ENCODE measurements at regions not wholly inside any gene's neighbourhood (a gene's known extent, or its start where the extent isn't known, plus 50 kb on each side); places are given as distances from the start of the nearest gene placed in this dataset.
"Not testable (repeated sequence)": the region's sequence is repeated elsewhere in the genome, so short reads cannot be mapped to it uniquely, and the experiment has no call there.

DNA sequence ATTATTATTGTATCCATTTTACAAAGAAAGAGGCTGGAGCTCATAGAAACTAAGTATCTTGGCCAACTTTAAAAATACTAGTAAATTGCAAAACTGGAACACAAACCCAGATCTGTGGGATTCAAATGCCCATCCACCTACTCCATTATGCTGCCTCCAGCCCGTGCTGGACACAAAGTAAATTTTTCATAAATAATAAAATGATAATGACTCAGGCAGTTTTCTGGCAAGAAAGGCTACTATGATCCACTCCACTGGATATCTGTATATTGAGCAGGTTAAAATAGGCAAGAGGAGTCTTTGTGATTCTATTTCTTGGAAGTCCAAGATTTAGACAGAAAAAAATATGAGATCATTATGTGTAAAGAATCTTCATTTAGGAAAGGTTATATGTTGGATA is 138.3 kb upstream of the DUSP10 start:
- no peak for DNase-seq (ENCODE audit: low spot score)

GRCh38 chr1:221878134-221878533 is 136.2 kb upstream of the DUSP10 start:
- no peak for DNase-seq (ENCODE audit: low spot score)

DNA sequence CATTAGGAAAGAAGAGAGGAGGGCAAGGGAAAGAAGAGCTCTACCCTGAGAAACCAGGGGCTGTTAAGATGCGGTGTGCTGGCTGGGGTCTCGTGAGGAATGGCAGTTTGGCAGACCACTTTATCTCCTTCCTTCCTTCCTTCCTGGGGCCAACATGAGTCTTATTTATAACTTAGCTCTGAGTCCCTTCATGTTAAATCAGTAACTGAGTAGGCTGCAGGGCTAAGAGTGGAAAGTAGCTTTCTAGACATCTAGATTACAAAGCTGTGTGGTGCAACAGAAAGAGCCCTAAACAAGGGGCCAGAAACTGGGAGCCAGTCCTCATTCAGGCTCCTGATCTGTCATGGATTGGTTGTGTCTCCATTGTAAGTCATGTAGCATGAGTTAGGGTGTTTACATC is 135.4 kb upstream of the DUSP10 start:
- no peak for DNase-seq (ENCODE audit: low spot score)

GRCh38 chr1:221875004-221875330 is 133.1 kb upstream of the DUSP10 start:
- DNase-seq (ENCODE audit: low spot score): no peak

DNA sequence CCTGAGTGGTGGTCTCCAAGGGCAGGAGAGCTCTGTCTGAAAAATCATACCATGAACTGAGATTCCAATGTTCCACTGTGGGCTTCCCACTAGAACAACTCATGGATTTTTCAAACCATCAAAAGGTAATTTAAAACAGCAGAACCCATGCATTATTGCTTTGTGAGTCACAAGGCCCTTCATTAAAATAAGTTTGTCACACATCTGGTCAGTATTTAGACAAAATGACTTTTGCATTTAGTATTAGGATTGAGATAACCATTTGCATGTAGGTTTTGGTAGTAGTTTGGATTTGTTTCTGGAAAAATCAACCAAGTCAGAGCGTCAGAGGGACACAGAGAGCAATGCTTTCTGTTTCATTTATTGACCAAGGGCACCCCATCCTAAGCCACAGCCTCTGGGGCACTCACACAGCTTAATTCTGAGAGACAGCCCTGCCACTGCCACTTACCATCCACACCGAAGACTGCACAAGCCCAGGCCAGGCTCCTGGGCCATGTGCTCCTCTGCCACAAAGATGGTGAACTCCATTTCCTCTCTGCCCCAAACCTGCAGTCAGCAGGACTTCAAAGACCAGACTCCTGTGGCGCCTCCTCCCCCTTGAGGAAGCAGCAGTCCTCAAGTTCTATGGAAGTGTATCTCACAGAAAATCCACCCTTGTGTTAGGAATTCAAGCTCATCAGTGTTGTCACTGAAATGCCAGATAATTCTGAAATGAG is 132.6 kb upstream of the DUSP10 start:
- no peak for DNase-seq (ENCODE audit: low spot score)

DNA sequence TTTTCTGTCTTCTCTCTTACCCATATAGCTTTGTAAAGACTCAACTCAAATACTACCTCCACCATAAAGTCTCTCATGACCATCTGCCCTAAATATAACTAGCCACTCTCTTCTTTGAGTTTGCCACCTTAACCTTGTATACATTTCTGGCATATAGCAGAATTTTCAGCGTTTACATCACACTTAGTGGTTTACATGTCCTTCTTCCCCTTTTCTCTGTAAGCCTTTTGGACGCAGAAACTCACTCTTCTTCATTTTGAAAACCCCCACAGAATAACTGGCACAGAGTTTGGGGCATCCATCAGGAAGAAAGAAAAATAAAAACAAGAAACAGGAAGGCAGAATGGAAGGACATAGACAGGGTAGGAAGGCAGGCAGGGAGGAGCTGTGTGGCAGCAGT is 131.8 kb upstream of the DUSP10 start:
- DNase-seq (ENCODE audit: low spot score): no peak

DNA sequence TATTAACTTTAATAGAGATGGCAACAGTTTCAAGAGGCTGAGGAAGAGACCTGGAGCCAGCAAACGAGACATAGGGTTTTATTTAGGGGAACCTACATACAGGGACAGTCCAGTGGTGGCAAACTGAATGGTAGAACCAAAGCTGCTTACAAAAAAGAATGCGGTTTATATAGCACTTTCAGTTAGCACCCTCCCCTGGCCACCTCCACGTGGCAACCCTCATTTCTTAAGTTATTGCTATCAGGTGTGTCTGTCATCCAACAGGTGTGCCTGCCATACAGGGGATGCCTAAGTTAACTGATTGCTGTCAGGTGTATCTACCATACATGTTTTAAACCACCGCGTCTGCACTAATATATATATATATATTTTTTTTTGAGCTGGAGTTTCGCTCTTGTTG is 129.2 kb upstream of the DUSP10 start:
- DNase-seq (ENCODE audit: low spot score): no peak

- DNase-seq (ENCODE audit: low spot score): no peak
Observed at GRCh38 chr1:221869779-221870178, 127.9 kb upstream of the DUSP10 start.

DNA sequence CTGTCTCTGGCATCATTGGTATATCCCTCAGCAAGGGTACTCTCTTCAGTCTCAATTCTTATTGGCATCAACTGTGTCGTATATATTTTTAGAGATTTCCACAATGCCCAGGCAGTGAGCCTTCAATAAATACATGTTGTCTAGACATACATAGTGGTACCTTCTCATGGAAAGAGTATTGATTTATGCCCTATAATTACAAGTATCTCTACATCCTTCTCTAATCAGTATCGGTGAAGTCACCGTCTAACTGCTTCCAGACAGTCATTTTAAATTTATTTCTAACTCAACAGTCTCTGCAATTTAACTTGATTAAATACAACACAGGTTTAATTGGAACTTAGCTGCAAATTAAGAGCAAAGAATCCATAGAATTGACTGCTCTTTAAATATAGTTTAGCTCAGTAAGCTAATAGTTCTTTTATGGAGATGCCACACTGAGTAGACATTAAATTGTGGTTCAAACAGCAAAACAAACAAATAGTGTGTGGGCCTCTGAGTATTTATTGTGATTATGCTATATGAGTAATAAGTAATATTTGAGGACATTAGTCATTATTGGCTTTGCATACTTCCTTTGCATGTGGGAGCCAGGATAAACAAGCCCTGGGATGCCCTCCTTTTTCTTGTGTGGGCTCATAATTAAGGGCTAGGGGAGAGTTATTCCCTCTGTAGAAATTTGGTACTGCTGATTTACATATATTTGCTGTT is 126.9 kb upstream of the DUSP10 start:
- DNase-seq (ENCODE audit: low spot score): no peak

DNA sequence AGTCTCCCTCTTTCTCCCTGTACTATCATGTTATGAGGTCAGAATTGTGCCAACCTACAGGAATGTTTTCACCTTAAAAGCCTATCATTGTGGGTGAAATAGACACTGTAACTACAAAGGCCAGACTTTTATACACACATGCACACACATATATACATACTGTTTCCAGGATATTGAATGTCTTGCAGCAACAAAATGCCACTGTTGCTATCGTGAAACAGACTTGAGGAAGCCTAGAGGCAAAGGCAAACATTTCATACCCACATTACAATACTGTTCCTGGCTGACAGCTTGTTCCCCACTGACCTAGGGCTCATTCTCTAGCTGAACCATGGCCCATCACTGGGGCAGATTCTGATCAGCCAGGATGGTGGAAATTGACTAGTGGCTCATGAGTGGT is 125.1 kb upstream of the DUSP10 start:
- no peak for DNase-seq (ENCODE audit: low spot score)

DNA sequence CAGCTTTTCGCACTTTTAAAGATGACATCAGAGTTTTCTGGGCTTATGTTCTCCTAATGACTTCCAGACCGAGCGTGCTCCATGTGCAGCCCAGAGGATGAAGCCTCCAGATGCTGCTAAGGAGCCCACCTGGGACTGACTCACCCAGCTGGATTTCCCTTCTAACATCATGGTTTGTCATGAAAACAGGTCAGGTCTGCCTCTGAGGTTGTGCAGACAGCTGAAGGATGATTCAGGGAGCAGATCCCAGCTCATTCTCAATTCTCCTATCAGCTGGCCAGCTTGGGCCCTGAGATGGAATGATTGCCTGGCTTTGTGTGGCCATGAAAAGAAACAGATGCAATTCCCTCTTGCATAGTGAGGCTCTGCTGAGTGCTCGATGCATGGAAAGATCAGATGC is 123.9 kb upstream of the DUSP10 start:
- DNase-seq (ENCODE audit: low spot score): no peak

- DNase-seq (ENCODE audit: low spot score): no peak
Observed at GRCh38 chr1:221863635-221864034, 121.7 kb upstream of the DUSP10 start.

DNA sequence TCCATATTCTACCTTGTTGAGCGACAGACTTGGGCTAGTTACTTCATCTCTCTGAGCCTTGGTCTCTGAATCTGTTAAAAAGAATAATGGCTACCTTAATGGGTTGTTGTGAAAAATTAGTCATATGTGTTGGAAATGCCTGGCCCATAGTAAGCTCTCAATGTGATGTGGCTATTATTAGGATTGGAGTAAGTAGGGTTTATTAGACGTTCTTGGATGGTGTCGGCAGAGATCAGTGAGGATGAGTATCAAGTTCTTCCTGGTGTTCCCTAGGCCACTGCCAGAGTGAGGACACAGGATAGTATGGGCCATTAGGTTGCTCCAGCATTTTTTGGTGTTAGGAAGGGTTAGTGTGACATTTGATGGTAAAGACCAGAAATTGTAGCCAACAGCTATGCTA is 121.1 kb upstream of the DUSP10 start:
- no peak for DNase-seq (ENCODE audit: low spot score)

DNA sequence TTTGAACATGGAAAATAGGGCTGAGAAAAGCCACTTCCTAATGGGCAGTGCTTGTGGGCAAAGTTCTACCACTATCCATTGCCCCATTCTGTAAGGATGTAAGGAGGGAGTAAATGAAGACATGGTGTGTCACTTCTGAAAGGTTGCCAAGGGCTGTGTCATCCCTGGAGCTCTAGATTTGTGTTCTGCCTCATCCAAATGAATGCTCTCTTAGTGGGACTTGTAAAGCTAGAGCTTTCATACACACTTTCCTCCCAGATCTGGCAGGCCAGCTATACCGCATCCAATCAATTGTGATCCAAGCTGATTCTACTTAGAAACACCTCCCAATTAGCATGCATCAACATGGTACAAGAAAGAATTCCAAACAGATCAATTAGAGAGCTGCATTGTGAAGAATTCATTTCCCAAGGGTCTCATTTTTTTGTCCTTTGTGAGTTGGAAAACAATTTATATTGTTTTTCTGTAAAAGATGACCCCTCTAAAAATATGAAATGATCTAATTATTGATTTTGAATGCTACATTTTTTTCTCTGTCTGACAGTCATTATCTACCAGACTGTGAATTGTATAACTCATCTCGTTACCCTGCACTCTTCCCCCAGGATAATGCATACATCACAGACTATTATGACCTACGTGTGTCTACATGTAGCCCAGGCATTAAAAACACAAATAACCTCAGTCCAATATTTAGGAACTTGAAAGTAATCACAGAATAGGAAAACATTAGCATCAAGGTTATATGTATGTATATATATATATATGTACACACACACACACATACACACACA is 117.1 kb upstream of the DUSP10 start:
- DNase-seq (ENCODE audit: low spot score): no peak

- DNase-seq (ENCODE audit: low spot score): not testable (repeated sequence)
Observed at GRCh38 chr1:221857094-221857444, 115.2 kb upstream of the DUSP10 start.

- no peak for DNase-seq (ENCODE audit: low spot score)
Observed at GRCh38 chr1:221856228-221857093, 114.6 kb upstream of the DUSP10 start.

DNA sequence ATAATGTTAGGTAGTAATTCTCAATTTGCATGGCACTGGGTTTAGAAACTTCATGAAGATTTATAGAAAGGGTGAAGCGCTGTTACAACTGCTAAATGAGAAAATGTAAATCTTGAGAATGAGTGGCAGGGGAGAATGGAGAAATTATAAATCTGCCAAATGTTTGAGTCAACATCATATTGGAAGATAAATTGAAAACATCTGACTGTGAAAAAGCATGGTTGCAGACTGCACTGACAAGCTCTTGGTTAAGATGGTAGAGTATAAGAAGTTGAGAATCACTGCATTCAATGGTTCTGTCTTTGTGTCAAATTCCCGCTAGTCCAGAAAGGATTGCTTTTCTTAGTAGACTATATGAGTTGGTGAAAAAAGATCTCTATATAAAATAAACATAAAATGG is 113.3 kb upstream of the DUSP10 start:
- no peak for DNase-seq (ENCODE audit: low spot score)

GRCh38 chr1:221851336-221851735 is 109.4 kb upstream of the DUSP10 start:
- DNase-seq (ENCODE audit: low spot score): no peak

DNA sequence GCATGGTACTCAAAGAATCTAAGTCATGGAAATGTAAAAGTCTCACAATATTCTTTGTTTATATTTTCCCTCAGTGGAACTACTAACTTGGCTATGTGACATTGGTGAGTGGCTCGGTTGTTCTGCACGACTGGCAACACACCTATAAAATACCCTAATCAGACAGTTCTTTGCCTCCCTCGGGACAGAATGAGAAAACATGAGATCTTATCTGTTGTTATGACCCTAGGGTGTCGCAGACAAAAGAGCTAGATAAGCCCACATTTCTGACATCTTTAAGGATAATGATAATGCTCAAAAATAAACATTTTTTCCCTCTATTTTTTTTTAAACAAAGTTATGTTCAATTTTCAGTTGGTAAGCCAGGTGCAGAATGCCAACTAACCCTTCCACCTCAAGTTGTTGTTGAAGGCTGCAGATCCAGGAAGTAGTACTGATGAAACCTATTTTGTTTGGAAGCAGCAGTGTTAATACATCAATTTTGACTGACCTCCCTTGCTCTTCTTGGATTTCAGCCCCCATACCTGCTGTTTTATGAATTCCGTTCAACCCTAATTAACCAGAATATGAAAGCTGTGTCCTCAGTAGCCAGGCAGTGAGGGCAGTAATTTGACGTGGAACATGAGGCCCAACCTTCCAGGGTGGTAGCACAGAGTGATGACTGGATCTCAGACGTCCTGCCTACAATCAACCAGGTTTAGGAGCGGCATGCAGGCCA is 108.7 kb upstream of the DUSP10 start:
- no peak for DNase-seq (ENCODE audit: low spot score)

DNA sequence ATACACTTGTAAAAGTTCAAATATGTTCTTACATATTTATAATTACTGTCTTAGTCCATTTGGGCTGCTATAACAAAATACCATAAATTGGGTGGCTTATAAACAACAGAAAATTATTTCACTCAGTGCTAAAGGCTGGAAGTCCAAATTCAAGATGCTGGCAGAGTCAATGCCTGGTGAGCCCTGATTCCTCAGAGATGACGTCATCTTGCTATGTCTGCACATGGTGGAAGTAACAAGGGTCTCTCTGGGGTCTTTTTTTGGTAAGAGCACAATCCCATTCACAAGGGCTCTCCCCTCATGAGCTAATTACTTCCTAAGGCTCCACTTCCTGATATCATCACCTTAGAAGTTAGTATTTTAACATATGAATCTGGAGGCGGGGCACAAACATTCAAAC is 108.0 kb upstream of the DUSP10 start:
- DNase-seq (ENCODE audit: low spot score): no peak

DNA sequence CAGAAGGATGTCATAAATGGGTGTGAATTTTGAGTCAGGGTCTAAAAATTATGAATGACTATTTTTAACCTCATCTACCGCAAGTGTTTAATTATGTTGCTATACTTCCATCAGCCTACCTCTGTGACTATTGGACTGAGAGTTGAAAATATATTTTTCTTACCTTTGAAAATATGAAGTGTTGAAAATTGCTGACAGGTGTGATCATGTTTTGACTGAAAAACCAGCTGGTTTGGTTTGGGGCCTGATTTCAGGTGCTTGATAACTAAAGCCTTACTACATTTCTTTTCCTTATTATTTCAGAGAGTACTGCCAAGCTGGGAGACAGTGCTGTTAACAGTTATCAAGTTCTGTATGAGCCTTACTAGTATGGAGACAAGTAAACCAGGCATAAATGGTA is 107.2 kb upstream of the DUSP10 start:
- no peak for DNase-seq (ENCODE audit: low spot score)

DNA sequence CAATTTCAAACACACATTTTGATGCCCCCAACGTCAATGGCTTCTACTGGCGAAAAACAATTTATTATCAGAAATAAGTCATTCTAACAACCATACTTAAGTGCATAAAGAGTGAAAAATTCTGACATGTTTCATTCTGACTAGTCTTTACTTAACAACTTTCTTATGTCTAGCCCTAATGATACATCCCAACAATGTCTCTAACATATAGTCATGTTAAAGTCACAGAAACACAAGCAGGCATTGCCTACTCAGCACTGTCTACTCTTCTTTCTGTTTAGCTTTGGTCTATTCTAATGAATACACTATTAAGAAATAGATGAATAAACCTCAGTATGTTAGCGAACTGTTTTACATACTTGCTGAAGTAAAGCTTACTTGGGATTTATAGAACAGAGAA is 105.8 kb upstream of the DUSP10 start:
- no peak for DNase-seq (ENCODE audit: low spot score)
